DOHH2 (cell line): ENCODE measurements at regions not wholly inside any gene's neighbourhood (a gene's known extent, or its start where the extent isn't known, plus 50 kb on each side); places are given as distances from the start of the nearest gene placed in this dataset.

Experiments
- H3F3A ChIP-seq: fragments of 200-600 bp; sonication (generic), shearing (Covaris generic); 2 replicates; pipeline ENCODE4 v1.6.0; 2016; ENCODE audit warnings: antibody characterized with exemption, mild to moderate bottlenecking; ENCODE audit not compliant: control insufficient read depth, insufficient read depth
- H3K27ac ChIP-seq: fragments of 200-600 bp; sonication (generic); 2 replicates; pipeline ENCODE4 v1.5.1; 2014; ENCODE audit warnings: low read depth, mild to moderate bottlenecking, low read length, moderate library complexity
- H3K27me3 ChIP-seq: fragments of 200-600 bp; sonication (generic); 2 replicates; pipeline ENCODE4 v1.6.1; 2014; ENCODE audit warnings: mild to moderate bottlenecking, low read length, mixed read lengths; ENCODE audit not compliant: control insufficient read depth
- H3K36me3 ChIP-seq: fragments of 200-600 bp; sonication (generic); 2 replicates; pipeline ENCODE4 v1.6.1; 2014; ENCODE audit warnings: mild to moderate bottlenecking, low read length, moderate library complexity, mixed read lengths; ENCODE audit not compliant: control insufficient read depth
- H3K4me1 ChIP-seq: fragments of 200-600 bp; sonication (generic); 2 replicates; pipeline ENCODE4 v1.6.1; 2014; ENCODE audit warnings: mild to moderate bottlenecking, low read length, mixed read lengths; ENCODE audit not compliant: control insufficient read depth
- H3K4me2 ChIP-seq: fragments of 200-600 bp; sonication (generic); 2 replicates; pipeline ENCODE4 v1.6.0; 2014; ENCODE audit warnings: mild to moderate bottlenecking, low read length, moderate library complexity
- H3K4me3 ChIP-seq: fragments of 200-600 bp; sonication (generic); 2 replicates; pipeline ENCODE4 v1.5.1; 2014; ENCODE audit warnings: mild to moderate bottlenecking, low read length, mixed read lengths
- H3K79me2 ChIP-seq: fragments of 200-600 bp; sonication (generic); 2 replicates; pipeline ENCODE4 v1.6.1; 2014; ENCODE audit warnings: mild to moderate bottlenecking, low read length, mixed read lengths; ENCODE audit not compliant: control insufficient read depth
- H3K9me2 ChIP-seq: fragments of 200-600 bp; sonication (generic); replicated peaks from 2 replicates; pipeline ENCODE4 v1.6.1; 2014; ENCODE audit warnings: mild to moderate bottlenecking, low read length, mixed read lengths; ENCODE audit not compliant: control insufficient read depth
- H3K9me3 ChIP-seq: fragments of 200-600 bp; sonication (generic); 2 replicates; pipeline ENCODE4 v1.6.1; 2014; ENCODE audit warnings: antibody characterized with exemption, low read length, mixed read lengths; ENCODE audit not compliant: control insufficient read depth, insufficient read depth
- H4K20me1 ChIP-seq: fragments of 200-600 bp; sonication (generic); 2 replicates; pipeline ENCODE4 v1.6.0; 2014; ENCODE audit warnings: low read depth, mild to moderate bottlenecking, antibody characterized with exemption, low read length, moderate library complexity; ENCODE audit not compliant: control insufficient read depth, insufficient read depth
- CTCF ChIP-seq: fragments of 200-600 bp; sonication (generic); IDR thresholded peaks from one replicate; pipeline ENCODE4 v1.5.1; 2014; ENCODE audit warnings: antibody characterized with exemption, mild to moderate bottlenecking, low read depth, low read length; ENCODE audit not compliant: poor library complexity, severe bottlenecking
- EZH2phosphoT487 ChIP-seq: fragments of 200-600 bp; sonication (generic); IDR thresholded peaks from 2 replicates; pipeline ENCODE4 v1.6.1; 2017; ENCODE audit warnings: borderline replicate concordance, mild to moderate bottlenecking, antibody characterized with exemption, low read length, moderate library complexity, mixed read lengths

GRCh38 chr9:24460781-24461180, 84.9 kb downstream of the IZUMO3 start:
- Histone ChIP-seq H3K4me2 (no peak overlapping the region), H3K79me2 (no peaks in the 10 kb centered on the region), H3K36me3 (no peaks in the 10 kb centered on the region), H4K20me1 (no peaks in the 10 kb centered on the region), H3F3A (no peaks in the 10 kb centered on the region), H3K27ac (no peak overlapping the region), H3K9me2 (no peaks in the 10 kb centered on the region), H3K4me3 (no peak overlapping the region), H3K27me3 (no peaks in the 10 kb centered on the region), H3K9me3 (no peaks in the 10 kb centered on the region), H3K4me1 (no peaks in the 10 kb centered on the region)
- TF ChIP-seq CTCF (no peak), EZH2phosphoT487 (no peak)

GRCh38 chr9:24459953-24460352, 85.7 kb downstream of the IZUMO3 start:
- Histone ChIP-seq H3K79me2 (no peaks in the 10 kb centered on the region), H3K27ac (no peak overlapping the region), H3K9me2 (no peaks in the 10 kb centered on the region), H4K20me1 (no peaks in the 10 kb centered on the region), H3K4me1 (no peaks in the 10 kb centered on the region), H3K9me3 (no peaks in the 10 kb centered on the region), H3K4me2 (no peak overlapping the region), H3F3A (no peaks in the 10 kb centered on the region), H3K36me3 (no peaks in the 10 kb centered on the region), H3K27me3 (no peaks in the 10 kb centered on the region), H3K4me3 (no peak overlapping the region)
- TF ChIP-seq EZH2phosphoT487 (no peak), CTCF (no peak)

- Histone ChIP-seq H3K4me2 (no peak overlapping the region), H3K4me3 (no peak overlapping the region), H3F3A (no peaks in the 10 kb centered on the region), H3K36me3 (no peaks in the 10 kb centered on the region), H3K79me2 (no peaks in the 10 kb centered on the region), H3K9me2 (no peaks in the 10 kb centered on the region), H3K9me3 (no peaks in the 10 kb centered on the region), H3K27ac (no peak overlapping the region), H4K20me1 (no peaks in the 10 kb centered on the region), H3K27me3 (no peaks in the 10 kb centered on the region), H3K4me1 (no peaks in the 10 kb centered on the region)
- TF ChIP-seq EZH2phosphoT487, result no peak
- no peak for TF ChIP-seq CTCF
These were observed 94.4 kb downstream of the IZUMO3 start for GRCh38 chr9:24451346-24451745.

- no peaks in the 10 kb centered on the region for H3K4me1 ChIP-seq
- H3K4me2 ChIP-seq, result no peak overlapping the region
- no peaks in the 10 kb centered on the region for H3K27me3 ChIP-seq
- no peak overlapping the region for H3K4me3 ChIP-seq
- no peaks in the 10 kb centered on the region for H3K79me2 ChIP-seq
- no peaks in the 10 kb centered on the region for H4K20me1 ChIP-seq
- no peak overlapping the region for H3K27ac ChIP-seq
- no peaks in the 10 kb centered on the region for H3K9me3 ChIP-seq
- H3F3A ChIP-seq, result no peaks in the 10 kb centered on the region
- no peaks in the 10 kb centered on the region for H3K36me3 ChIP-seq
- TF ChIP-seq EZH2phosphoT487 (no peak), CTCF (no peak)
- H3K9me2 ChIP-seq, result no peaks in the 10 kb centered on the region
These were observed 95.7 kb downstream of the IZUMO3 start for GRCh38 chr9:24449976-24450375.
